GM18520 (cell line): ENCODE measurements at regions not wholly inside any gene's neighbourhood (a gene's known extent, or its start where the extent isn't known, plus 50 kb on each side); places are given as distances from the start of the nearest gene placed in this dataset.

Source experiments
- ATAC-seq: cut with Tn5 transposase; IDR thresholded peaks from one replicate; pipeline ENCODE4 v1.9.1; 2021; ENCODE audit not compliant: unreplicated experiment

DNA sequence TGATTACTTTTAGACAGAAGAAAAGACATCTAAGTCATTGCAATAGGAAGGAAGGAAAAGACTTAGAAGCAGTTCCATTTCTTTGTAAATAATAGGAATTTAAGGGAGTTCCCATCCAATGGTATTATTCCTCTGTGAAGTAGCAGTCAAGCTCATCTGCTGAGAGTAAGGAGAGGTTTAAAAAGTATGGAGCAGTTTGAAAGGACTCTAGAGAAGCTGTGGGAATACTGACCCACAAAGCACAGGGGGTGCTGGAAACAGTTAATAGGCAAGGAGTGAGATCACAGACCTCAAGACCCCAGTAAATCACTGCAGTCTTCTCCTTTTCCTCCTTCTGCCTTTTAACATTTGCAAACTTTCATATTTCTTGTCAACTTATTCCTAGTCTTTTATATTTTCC, 428.5 kb downstream of the ADAMTS20 start:
- ATAC-seq: no peak

DNA sequence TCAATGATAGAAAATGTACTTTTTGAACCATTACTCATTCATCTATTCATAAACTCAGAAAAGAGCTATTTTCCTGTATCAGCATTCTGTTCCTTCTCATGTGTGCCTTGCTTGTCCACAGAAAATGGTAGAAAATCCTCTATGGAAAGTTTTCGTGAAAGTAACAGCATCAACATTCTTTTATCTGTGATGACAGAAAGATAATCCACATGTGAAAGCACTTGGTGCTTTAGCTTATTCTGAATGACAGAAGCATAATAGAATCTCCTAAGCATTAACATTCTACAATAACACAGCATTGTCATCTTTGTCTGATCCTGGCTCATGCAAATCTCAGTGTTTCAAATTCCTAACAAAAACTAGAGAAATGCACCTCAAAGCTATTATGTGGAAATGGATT, 431.9 kb downstream of the ADAMTS20 start:
- ATAC-seq: no peak

DNA sequence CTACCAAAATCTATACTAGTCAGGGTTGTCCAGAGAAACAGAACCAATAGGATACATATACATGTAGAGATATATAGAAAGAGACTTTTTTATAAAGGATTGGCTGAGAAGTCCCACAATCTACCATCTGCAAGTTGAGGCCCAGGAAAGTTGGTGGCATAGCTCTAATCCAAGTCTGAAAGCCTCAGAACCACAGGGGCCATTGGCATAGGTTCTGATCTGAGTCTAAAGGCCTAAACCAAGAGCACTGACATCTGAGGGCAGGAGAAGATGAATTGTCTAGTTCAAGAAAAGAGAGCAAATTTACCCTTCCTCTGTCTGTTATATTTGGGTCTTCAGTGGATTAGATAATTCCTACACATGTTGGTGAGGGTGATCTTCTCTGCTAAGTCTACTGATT, 433.1 kb downstream of the ADAMTS20 start:
- no peak for ATAC-seq

DNA sequence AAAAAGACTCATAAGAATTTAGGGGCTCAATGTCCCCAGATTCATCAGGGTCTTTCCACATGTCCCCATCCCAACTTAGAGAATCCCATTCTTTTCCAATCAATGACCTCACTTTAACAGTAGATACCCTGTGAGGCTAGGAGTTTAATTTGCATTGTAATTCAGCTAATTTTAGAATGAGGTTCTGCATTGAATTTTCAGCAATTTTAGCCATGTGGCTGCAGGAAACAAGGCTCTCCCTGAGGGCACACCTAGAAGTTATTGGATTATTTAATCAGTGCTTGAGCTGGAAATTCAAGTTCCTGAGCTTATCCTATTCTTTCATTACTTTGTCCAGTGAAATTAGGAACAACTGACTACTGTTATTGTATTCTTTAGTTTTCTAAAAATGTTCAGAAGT, 433.8 kb downstream of the ADAMTS20 start:
- ATAC-seq: no peak

DNA sequence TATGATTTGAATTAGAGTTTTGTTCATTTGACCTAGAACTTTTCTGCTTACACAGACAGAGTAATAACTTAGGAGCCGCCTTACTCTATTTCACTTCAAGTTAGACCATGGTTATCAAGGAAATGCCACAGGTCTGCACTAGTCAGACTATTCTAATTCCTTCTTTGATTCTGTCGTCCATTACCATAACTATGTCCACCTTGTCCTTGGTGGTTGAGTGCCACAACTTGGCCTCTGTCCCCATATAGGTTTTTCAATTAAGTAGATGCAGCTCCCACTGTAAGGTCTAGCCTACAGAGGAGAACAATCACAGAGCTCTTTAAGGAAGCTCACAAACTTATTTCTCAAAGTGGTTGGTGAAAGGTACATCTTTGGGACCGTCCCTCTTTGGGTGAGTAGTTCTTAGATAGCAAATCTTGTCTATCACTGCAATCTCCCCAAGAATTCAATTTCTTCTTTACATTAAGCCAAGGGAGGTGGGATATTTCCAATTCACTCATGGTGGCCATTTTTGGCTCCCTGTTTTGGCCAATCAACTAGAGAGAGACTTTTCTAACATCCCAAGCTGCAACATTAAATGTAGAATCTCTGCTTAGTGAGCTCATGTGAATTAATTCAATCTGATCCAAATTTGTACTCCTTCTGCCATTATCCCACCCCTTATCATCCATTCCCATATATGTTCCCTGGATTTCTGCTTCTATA, 434.6 kb downstream of the ADAMTS20 start:
- no peak for ATAC-seq

DNA sequence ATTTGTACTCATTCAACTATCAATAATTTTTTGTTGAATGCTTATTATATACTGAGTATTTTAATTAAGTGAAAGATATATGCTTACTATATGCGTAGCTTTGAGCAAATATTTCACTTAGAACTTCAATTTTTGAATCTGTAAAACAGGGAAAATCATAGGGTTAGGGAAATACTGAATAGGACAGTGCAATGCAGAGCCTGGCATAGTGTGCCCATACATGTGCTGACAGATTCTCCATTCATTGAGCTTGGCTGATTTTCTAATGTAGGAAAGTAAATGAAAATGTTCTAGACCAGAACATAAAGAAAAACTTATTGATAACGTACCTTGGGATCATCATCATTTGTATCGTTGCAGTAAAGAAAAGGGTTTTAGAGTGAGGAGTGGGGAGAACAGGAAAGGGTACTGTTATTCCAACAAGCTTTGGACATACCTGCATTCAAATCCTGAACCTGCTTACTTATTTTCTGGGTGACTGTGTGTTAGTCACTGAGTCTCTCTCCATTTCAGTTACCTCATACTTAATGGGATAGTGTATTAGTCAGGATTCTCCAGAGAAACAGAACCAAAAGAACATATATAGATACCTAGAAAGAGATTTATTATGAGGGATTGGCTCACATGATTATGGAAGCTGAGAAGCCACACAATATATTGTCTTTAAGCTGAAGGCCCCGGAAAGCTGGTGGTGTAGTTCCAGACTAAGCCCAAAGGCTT, 436.4 kb downstream of the ADAMTS20 start:
- ATAC-seq: no peak

DNA sequence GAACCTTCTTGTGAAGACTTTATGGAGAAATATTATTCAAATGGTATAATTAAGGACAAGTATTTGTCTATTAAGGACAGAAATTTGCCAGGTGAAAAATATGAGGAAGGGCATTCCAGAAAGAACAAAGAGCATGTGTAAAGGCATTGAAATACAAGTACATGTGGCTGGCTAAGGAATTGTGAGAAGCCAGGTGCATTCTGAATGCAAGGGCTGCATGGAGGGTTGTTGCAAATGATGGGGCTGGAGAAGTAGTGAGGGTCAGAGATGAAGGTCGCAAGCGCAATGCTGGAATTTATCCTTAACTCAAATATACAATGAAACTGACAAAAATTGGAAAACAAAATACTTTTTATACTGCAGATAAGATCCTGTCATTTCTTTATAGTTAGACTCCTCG, 437.7 kb downstream of the ADAMTS20 start:
- ATAC-seq: no peak

DNA sequence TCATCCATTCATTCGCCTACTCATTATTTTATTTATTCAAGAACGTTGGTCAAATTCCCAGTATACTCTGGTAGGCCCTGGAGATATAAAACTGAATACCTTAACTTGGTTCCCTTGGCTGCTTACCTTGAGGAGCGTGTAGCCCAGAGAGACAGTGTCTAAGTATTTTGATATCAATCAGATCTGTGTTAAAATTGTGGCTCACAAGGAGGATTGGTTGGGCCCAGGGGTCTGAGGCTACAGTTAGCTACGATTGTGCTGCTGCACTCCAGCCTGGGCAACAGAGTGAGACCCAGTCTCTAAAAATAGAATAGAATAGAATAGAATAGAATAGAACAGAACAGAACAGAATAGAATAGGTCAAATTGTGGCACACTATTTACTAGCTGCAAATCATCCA, 438.4 kb downstream of the ADAMTS20 start:
- no peak for ATAC-seq

DNA sequence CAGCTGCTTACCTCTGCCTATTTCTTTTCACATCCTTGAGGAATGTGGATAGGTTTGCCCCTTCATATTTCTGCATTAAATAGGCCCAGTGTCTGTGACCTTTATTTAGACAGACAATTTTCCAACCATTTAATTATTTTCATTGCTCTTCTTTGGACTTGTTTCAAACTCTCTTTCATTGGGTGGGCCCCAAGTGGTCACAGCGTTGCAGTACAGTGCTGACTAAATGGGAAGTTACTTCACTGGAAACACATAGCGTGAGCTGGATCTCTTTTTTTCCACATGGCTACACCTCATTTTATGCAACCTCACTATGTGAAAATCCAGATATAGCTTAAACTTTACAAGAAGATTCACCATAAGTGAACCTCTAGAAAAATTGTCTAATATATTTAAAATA, 438.9 kb downstream of the ADAMTS20 start:
- ATAC-seq: no peak

DNA sequence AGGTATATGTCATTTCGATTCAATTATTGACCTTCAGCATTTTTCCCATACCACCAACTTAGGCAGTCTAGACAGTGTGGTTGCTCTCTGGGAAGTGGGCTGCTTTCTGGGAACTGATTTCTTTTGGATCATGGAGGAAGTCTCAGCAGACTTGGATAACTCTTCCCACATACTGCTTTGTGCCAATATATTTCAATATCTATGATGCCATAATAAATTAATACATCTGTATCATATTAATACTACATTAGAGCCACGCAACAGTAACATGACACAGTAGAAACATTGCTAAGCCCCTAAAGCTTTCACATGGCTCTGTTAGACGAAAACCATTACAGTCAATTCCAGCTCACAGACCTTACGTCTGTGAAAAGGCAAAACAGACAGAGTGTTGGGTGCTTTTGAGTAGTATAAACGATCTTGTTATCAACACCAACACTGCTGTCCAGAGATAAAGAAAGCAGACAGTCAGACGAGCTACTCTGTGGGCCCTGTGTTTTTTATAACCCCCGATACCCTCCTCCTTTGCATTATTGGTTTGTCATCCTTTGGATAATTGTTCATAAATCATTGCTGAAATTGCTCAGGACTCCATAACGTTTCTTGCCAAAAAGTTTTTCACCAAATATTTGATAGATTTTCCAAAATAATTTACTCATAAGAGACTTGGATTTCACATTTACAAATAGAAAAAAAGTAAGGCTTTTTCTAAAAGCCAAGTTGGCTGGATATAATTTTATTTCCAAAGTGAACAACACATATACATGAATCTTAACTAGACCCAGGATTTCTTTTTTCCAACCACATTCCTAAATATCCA, 439.7 kb downstream of the ADAMTS20 start:
- no peak for ATAC-seq

DNA sequence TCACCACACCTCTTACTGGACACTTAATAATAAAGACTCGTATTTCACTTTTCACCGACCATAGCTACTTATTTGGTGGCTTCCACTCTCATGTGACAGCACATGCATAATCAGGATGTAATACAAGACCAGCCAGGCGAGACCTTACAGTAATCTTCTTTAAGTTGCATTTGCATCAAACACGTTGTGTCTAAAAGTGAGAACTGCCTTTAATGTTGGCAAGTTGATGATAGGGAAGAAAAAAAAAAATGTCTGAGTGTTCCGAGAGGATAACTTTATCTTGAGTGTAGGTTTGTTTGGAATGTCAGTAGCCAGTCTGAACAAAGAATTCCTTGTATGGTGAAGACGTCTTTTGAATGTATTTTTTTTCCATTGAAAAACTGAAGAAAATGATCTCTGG, 440.4 kb downstream of the ADAMTS20 start:
- ATAC-seq: no peak

DNA sequence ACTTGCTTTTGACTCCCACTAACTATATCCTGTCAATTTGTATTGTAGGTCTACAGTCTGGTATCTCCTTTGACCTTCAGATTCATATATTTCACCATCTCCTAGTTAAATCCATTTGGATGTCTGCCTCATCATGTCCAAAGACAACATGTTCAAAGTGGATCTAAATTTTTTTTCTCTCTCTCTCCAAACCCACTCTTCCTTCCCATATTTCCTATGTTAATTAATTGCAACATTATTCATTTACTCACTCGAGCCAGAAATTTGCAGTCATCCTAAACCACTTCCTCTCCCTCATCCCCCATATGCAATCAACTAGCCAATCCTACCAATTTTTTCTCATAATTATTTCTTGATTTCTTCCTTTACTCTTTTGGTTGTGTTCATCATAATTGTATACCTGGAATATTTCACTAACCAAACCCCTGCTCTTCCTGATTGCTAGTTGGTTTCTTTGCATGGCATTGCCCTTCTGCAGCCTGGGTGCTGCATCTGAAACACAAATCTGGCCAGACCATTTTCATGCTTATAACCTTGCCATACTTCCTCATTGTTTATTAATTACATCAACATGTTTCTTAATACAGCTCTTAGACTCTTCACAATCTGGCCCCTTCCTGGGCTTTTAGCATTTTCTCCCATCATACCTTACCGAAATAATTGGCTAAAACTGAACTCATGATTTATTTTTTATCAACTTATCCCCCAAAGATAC, 442.2 kb downstream of the ADAMTS20 start:
- ATAC-seq: no peak

DNA sequence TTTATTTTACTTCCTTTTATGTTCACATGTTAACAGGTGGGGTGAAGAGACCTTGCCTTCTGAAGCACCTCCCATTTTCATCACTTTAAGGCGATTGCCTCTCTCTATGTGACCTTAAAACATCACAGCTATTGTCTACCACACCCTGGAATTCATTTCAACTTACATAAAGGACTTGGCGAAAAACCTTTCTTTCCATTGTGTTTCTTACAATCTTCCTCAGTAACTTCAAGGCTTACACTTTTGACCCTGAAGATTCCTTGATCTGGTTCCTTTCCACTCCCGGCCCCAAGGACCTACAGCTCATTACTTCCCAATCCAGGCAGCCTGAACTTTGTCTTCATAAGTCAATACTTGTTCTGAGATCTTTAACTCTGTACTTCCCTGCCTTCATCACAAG, 443.3 kb downstream of the ADAMTS20 start:
- ATAC-seq: no peak

DNA sequence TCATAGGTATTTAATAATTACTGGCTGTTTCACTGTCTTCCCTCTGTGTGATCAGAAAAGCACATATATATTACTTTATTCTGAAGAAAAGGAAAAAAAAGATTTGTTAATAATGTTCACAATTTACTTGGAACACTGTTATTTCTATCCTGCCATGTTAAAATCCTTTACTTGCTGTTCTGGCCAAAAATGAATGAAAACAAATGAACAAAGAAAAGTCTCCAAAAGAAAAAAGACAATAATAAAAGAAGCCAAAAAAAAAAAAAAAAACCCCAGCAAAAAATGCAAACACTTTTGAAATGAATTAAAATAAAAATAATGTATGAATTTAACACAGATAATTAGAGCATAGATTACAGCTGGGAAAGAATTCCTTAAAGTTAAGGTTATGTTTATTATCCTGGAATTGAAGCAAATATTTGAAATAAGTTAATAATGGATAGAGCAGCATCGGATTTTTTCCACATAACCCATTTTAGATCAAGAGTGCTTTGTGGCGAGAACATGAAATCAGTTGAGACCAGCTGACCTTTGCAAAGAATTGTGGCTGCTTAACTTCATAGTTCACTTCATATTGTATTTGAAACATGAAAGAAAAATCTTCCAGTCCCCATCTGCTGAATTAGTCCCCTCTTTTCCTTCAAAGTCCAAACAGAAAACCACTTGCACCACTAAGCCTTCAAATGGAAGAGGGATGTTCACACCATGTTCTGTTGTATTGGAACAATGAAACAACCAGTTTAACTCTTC, 444.8 kb downstream of the ADAMTS20 start:
- no peak for ATAC-seq

DNA sequence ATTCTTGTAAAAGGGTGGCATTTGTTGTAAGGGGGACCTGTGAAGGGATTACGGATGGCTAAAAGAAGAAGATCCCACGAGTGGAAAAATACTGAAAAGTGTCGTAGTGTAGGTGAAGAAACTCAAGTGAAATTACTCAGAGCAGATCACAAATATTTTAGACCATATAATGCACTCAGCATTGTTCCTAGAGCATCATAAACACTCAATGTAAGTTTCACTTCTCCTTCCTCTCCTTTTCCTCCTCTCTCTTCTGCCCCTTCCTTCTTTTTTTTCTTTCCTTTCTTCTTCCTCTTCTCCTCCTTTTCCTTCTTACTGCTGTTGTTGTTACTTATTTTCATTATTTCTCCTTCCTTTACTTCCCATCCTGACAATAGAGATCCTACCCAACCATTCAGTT, 445.6 kb downstream of the ADAMTS20 start:
- no peak for ATAC-seq

DNA sequence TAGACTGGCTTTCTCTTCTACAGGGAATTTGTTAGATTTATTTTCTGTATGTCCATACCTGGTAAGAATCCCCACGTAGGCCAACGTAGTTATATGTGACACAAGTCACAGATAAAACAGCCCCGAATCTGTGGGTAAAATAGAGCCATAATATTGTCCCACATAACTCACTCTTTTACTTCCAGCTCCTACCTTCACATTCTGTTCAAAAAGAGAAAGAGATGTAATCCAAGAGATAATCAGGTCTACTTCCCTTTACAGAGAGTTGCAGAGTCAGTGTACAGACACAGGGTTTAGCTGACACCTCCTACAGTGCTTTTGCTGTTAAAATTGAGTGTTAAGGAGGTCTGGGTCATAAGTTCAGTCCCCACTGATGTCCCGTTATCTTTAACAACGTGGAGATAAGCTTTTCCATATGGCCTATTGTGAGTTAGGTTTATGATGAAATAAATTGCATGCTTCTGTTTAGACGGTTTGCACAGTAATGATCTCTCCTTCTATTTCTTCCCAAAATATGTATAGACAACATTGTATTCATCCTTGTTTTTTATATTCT, 446.5 kb downstream of the ADAMTS20 start:
- no peak for ATAC-seq

DNA sequence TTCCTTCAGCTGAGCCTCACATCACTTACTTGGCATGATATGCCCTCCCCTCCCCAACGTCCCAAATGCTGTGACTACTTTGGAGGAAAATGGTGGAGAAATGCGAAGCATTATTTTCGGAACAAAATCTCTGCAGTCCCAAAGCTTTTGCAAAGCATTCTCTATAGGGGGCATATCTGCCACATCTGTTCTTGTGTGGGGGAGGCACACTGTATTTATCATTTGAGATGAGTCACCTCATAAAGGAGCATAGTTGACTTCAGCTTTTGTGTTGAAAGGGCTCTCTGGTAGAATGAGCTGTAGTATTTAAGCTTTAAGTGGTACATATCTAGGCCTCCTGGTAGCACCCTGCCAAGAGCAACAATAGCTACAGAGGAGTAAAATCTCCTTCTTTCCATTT, 447.5 kb downstream of the ADAMTS20 start:
- ATAC-seq: no peak

DNA sequence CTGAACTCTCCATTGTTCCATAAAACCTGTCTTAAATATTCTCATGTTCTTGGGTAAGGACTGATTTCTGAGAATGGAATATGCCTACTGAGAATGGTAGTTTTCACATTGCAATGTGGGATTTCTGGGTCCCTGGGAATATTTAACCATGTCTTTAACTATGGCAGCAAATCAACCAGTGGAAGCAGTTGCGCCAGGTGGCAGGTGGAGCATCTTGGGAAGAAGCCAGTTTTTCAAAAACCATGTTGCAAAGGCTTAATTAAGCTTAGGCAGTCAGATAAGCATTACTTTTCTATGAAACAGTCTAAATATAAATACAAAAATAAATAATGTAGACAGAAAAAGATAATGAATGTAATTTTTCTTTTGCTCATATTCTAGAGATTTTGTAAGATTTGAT, 448.1 kb downstream of the ADAMTS20 start:
- no peak for ATAC-seq

DNA sequence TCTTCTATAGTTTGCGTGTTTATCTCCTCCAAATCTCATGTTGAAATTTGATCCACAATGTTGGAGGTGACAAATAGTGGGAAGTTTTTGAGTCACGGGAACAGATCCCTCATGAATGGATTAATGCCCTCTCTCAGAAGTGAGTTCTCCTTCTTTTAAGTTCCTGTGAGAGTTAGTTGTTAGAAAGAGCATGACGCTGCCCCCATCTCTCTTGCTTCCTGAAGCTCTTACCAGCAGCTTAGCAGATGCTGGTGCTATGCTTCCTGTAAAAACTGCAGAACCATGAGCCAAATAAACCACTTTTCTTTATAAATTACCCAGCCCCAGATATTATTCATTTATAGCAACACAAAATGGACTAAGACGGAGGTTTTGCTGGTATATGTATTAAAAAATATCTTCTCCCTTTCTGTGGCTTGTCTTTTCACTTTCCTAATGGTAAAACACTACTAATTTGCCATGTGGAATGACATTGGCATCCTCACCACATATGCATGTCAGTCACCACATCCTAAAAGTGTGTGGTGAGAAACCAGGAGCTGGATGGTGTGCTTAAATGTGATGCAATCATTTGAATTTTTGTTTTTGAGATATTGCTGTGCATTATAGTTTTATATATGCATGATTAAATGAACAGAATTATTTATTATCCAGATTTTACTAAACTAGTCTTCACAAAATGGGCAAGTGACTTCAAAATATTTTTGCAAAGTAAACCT, 449.3 kb downstream of the ADAMTS20 start:
- ATAC-seq: no peak

DNA sequence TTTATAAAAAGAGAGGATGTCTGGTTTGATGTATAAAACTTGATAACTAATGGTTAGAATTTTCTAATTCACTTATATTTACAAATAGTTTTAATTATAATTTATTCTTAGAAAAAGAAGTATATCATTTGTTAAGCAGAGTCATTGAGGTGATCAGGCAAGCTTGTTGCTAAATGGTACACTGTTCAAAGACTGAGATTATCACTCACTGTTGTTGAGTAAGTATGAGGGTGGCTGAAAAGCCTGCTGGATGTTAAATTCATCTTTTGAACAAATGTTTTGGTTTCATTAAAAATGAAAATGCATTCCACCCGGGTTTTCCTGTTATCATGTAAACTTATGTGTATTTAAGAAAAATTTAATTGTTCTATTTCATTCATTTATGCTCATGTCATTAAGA, 451.8 kb downstream of the ADAMTS20 start:
- no peak for ATAC-seq
